ENCODE measurements at regions not wholly inside any gene's neighbourhood (a gene's known extent, or its start where the extent isn't known, plus 50 kb on each side); places are given as distances from the start of the nearest gene placed in this dataset.

GRCh38 chr3:30340500-30340899 lies 265.9 kb upstream of the TGFBR2 start:
- Mint-ChIP-seq H3K27ac (no peak overlapping the region), H3K4me3 (no peak overlapping the region), H3K27me3 (no peaks in the 10 kb centered on the region), H3K9me3 (peaks cover 0 to 7% (median 0%) of the 10 kb centered on the region in 9 donors), H3K36me3 (peaks cover 0 to 3% (median 0%) of the 10 kb centered on the region in 3 donors), H3K4me1 (peaks cover 10 to 18% (median 12%) of the 10 kb centered on the region in 4 donors)
- POLR2A ChIA-PET: interaction anchor here (1.5 kb wide), 1 partner anchor 13 kb away, joined by 3 read pairs; no protein-coding TSS in a partner anchor
- DNase-seq: no peak
- no peak for ATAC-seq

GRCh38 chr3:30341079-30341478 lies 265.3 kb upstream of the TGFBR2 start:
- Mint-ChIP-seq H3K36me3 (peaks cover 0 to 3% (median 0%) of the 10 kb centered on the region in 3 donors), H3K4me3 (no peak overlapping the region), H3K4me1 (peaks cover 10 to 21% (median 15%) of the 10 kb centered on the region in 4 donors), H3K27ac (no peak overlapping the region), H3K9me3 (peaks cover 0 to 7% (median 0%) of the 10 kb centered on the region in 9 donors), H3K27me3 (no peaks in the 10 kb centered on the region)
- ATAC-seq (no peak), DNase-seq (no peak)
- POLR2A ChIA-PET: interaction anchor here (1.5 kb wide), 1 partner anchor 13 kb away, joined by 3 read pairs; no protein-coding TSS in a partner anchor

GRCh38 chr3:30341851-30342250 lies 264.6 kb upstream of the TGFBR2 start:
- Mint-ChIP-seq H3K4me1 (peaks cover 11 to 23% (median 17%) of the 10 kb centered on the region in 4 donors), H3K36me3 (peaks cover 0 to 3% (median 0%) of the 10 kb centered on the region in 3 donors), H3K4me3 (peak overlapping the region in 1 of 10 donors; percentile 3), H3K9me3 (peaks cover 0 to 7% (median 0%) of the 10 kb centered on the region in 9 donors), H3K27ac (no peak overlapping the region), H3K27me3 (no peaks in the 10 kb centered on the region)
- ATAC-seq: no peak
- POLR2A ChIA-PET: interaction anchor here (1.5 kb wide), 1 partner anchor 12 kb away, joined by 3 read pairs; no protein-coding TSS in a partner anchor
- DNase-seq: no peak

GRCh38 chr3:30342318-30343060 lies 263.9 kb upstream of the TGFBR2 start:
- H3K4me3 Mint-ChIP-seq: no peak overlapping the region
- peaks cover 0 to under 1% (median 0%) of the 10 kb centered on the region in 3 donors for H3K36me3 Mint-ChIP-seq
- no peak for ATAC-seq
- H3K27me3 Mint-ChIP-seq: no peaks in the 10 kb centered on the region
- H3K9me3 Mint-ChIP-seq: peaks cover 0 to 7% (median 0%) of the 10 kb centered on the region in 9 donors
- H3K4me1 Mint-ChIP-seq: peaks cover 13 to 29% (median 24%) of the 10 kb centered on the region in 4 donors
- POLR2A ChIA-PET: interaction anchor here (1.3 kb wide), 1 partner anchor 9 kb away, joined by 4 read pairs; no protein-coding TSS in a partner anchor
- H3K27ac Mint-ChIP-seq: peak overlapping the region in 2 of 10 donors; percentile 51 to 66
- DNase-seq: no peak

- Mint-ChIP-seq H3K27me3 (no peaks in the 10 kb centered on the region), H3K9me3 (no peaks in the 10 kb centered on the region), H3K4me1 (peaks cover 16 to 37% (median 31%) of the 10 kb centered on the region in 4 donors), H3K36me3 (no peaks in the 10 kb centered on the region), H3K4me3 (no peak overlapping the region), H3K27ac (peak overlapping the region in 1 of 10 donors; percentile 66)
- ATAC-seq: no peak
- POLR2A ChIA-PET: interaction anchor here (0.6 to 1.3 kb wide), 2 partner anchors 10 to 275 kb away, joined by 4 to 5 read pairs; no protein-coding TSS in a partner anchor
- DNase-seq: no peak
These were observed 263.2 kb upstream of the TGFBR2 start for GRCh38 chr3:30343067-30343831.

- H3K36me3 Mint-ChIP-seq: no peaks in the 10 kb centered on the region
- no peaks in the 10 kb centered on the region for H3K27me3 Mint-ChIP-seq
- H3K9me3 Mint-ChIP-seq: no peaks in the 10 kb centered on the region
- ATAC-seq (no peak), DNase-seq (no peak)
- peak overlapping the region in 1 of 10 donors; percentile 66 for H3K27ac Mint-ChIP-seq
- H3K4me3 Mint-ChIP-seq: no peak overlapping the region
- POLR2A ChIA-PET: interaction anchor here (0.6 to 1.3 kb wide), 2 partner anchors 11 to 274 kb away, joined by 4 to 5 read pairs; no protein-coding TSS in a partner anchor
- peaks cover 20 to 43% (median 34%) of the 10 kb centered on the region in 4 donors for H3K4me1 Mint-ChIP-seq
These were observed 262.5 kb upstream of the TGFBR2 start for GRCh38 chr3:30343861-30344260.

GRCh38 chr3:30344288-30344687 lies 262.1 kb upstream of the TGFBR2 start:
- no peak overlapping the region for H3K4me3 Mint-ChIP-seq
- POLR2A ChIA-PET: interaction anchor here (1.3 kb wide), 1 partner anchor 11 kb away, joined by 4 read pairs; no protein-coding TSS in a partner anchor
- H3K27ac Mint-ChIP-seq: no peak overlapping the region
- no peaks in the 10 kb centered on the region for H3K27me3 Mint-ChIP-seq
- ATAC-seq: no peak
- H3K9me3 Mint-ChIP-seq: no peaks in the 10 kb centered on the region
- DNase-seq: no peak
- H3K4me1 Mint-ChIP-seq: peaks cover 21 to 47% (median 38%) of the 10 kb centered on the region in 4 donors
- H3K36me3 Mint-ChIP-seq: no peaks in the 10 kb centered on the region

- Mint-ChIP-seq H3K4me1 (peaks cover 30 to 68% (median 61%) of the 10 kb centered on the region in 4 donors), H3K36me3 (no peaks in the 10 kb centered on the region), H3K4me3 (no peak overlapping the region), H3K27me3 (no peaks in the 10 kb centered on the region), H3K27ac (no peak overlapping the region), H3K9me3 (no peaks in the 10 kb centered on the region)
- POLR2A ChIA-PET: no interaction called here
- ATAC-seq: no peak
- DNase-seq: no peak
These were observed 259.5 kb upstream of the TGFBR2 start for GRCh38 chr3:30346933-30347320.

GRCh38 chr3:30347679-30348216 lies 258.7 kb upstream of the TGFBR2 start:
- H3K27me3 Mint-ChIP-seq: no peaks in the 10 kb centered on the region
- POLR2A ChIA-PET: interaction anchor here (0.7 to 1.2 kb wide), 2 partner anchors 13 to 284 kb away, joined by 3 read pairs; no protein-coding TSS in a partner anchor
- peak overlapping the region in 7 of 10 donors; percentile 1 to 47 (median 26) for H3K4me3 Mint-ChIP-seq
- H3K36me3 Mint-ChIP-seq: no peaks in the 10 kb centered on the region
- no peaks in the 10 kb centered on the region for H3K9me3 Mint-ChIP-seq
- DNase-seq (peak in 2 of 10 donors; percentile 22 to 37), ATAC-seq (peak; percentile 69 to 79)
- peak overlapping the region in 5 of 10 donors; percentile 8 to 57 (median 30) for H3K27ac Mint-ChIP-seq
- H3K4me1 Mint-ChIP-seq: peaks cover 34 to 72% (median 64%) of the 10 kb centered on the region in 4 donors

- ATAC-seq (no peak), DNase-seq (no peak)
- POLR2A ChIA-PET: interaction anchor here (0.7 to 1.3 kb wide), 2 partner anchors 314 to 347 kb away, joined by 3 to 4 read pairs; no protein-coding TSS in a partner anchor
- peaks cover 43 to 84% (median 77%) of the 10 kb centered on the region in 4 donors for H3K4me1 Mint-ChIP-seq
- H3K27me3 Mint-ChIP-seq: no peaks in the 10 kb centered on the region
- H3K27ac Mint-ChIP-seq: peak overlapping the region in 1 of 10 donors; percentile 63
- H3K36me3 Mint-ChIP-seq: no peaks in the 10 kb centered on the region
- peak overlapping the region in 5 of 10 donors; percentile 0 to 58 (median 54) for H3K4me3 Mint-ChIP-seq
- H3K9me3 Mint-ChIP-seq: no peaks in the 10 kb centered on the region
These were observed 256.9 kb upstream of the TGFBR2 start for GRCh38 chr3:30349507-30349906.

- Mint-ChIP-seq H3K9me3 (no peaks in the 10 kb centered on the region), H3K4me1 (peaks cover 46 to 89% (median 82%) of the 10 kb centered on the region in 4 donors), H3K4me3 (peak overlapping the region in 4 of 10 donors; percentile 17 to 56 (median 36)), H3K36me3 (no peaks in the 10 kb centered on the region), H3K27ac (peak overlapping the region in 2 of 10 donors; percentile 6 to 63), H3K27me3 (no peaks in the 10 kb centered on the region)
- POLR2A ChIA-PET: interaction anchor here (0.7 to 1.3 kb wide), 2 partner anchors 314 to 346 kb away, joined by 3 to 4 read pairs; no protein-coding TSS in a partner anchor
- no peak for DNase-seq
- no peak for ATAC-seq
These were observed 256.4 kb upstream of the TGFBR2 start for GRCh38 chr3:30350011-30350410.

GRCh38 chr3:30350901-30351300 lies 255.5 kb upstream of the TGFBR2 start:
- POLR2A ChIA-PET: no interaction called here
- Mint-ChIP-seq H3K36me3 (no peaks in the 10 kb centered on the region), H3K27me3 (no peaks in the 10 kb centered on the region), H3K4me1 (peaks cover 48 to 90% (median 86%) of the 10 kb centered on the region in 4 donors), H3K9me3 (no peaks in the 10 kb centered on the region), H3K4me3 (peak overlapping the region in 4 of 10 donors; percentile 0 to 43 (median 31)), H3K27ac (peak overlapping the region in 1 of 10 donors; percentile 29)
- ATAC-seq: no peak
- no peak for DNase-seq
